ENCODE measurements at regions not wholly inside any gene's neighbourhood (a gene's known extent, or its start where the extent isn't known, plus 50 kb on each side); places are given as distances from the start of the nearest gene placed in this dataset.

DNA sequence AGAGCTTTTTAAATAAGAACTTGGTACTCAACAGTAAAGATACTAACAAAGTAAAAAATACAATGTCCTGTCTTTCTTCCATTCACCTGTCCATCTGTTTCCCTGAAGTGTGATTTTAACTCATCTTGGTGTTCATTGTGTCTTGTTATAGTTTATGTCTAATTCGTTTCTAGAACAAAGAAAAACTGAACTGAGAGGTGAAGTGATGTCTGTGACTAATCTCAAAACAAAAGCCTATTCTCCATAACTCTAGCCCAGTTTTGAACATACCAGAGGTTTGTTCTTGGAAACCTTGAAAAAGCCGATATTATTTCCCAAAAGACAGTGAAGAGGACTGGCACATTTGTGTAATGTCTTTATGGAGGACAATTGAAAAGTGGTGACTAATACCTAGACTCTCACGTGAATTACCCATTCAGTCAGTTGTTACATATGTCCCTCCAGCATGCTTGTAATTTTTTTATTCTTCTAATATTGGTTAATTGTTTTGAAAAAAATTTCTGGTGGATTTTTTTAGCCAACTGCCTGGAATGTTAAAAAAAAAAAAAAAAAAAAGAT lies 725.8 kb downstream of the SATB2 start:
- TF ChIP-seq, protein P1, sequence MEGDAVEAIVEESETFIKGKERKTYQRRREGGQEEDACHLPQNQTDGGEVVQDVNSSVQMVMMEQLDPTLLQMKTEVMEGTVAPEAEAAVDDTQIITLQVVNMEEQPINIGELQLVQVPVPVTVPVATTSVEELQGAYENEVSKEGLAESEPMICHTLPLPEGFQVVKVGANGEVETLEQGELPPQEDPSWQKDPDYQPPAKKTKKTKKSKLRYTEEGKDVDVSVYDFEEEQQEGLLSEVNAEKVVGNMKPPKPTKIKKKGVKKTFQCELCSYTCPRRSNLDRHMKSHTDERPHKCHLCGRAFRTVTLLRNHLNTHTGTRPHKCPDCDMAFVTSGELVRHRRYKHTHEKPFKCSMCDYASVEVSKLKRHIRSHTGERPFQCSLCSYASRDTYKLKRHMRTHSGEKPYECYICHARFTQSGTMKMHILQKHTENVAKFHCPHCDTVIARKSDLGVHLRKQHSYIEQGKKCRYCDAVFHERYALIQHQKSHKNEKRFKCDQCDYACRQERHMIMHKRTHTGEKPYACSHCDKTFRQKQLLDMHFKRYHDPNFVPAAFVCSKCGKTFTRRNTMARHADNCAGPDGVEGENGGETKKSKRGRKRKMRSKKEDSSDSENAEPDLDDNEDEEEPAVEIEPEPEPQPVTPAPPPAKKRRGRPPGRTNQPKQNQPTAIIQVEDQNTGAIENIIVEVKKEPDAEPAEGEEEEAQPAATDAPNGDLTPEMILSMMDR (conservative IDR thresholded peaks at IDR 0.05; ENCODE audit: low read depth, low read length), result no peak
- no peak for DNase-seq (ENCODE audit: low read depth)
- no peak overlapping the region for H3K4me3 ChIP-seq (ENCODE audit: low read length)

DNA sequence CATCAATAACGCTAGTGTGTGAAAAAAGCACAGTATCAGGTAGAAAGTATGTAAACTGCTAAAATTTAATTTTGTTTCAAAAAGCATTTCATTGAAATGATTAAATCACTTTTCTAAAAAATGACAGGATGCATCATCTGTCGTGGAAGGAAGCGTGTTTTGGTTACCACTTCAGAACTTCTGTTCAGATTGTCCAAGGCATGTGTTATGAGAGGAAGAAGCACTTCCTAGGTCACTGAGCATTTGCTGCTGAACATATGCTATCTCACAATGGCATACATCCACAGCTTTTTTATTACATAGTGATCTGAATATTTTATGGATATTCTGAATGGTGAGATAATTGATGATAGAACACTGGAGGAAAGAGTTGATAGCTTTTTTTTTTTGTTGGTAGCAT lies 737.5 kb downstream of the SATB2 start:
- no peak overlapping the region for H3K4me3 ChIP-seq (ENCODE audit: low read length)
- no peak for DNase-seq (ENCODE audit: low read depth)
- TF ChIP-seq, protein P1 (conservative IDR thresholded peaks at IDR 0.05; ENCODE audit: low read depth, low read length), result no peak

DNA sequence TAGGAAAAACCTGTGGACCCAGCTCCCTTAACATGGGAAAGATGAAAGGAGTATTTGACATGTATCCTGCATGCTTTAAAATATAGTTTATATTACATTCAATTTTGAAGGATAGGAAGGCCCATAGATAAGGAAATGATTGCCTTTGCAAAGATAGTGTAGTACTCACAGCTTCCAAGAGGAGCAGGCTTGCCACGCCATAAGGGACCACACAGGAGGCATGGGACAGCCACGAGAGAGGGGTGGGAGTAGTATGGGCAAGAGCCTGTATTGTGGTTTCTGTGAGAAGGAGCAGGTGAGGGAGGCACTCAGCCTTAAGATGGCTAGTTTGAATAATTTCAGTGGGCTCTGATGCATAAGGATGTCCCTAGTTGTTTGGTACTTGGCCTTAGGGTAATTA lies 740.3 kb downstream of the SATB2 start:
- TF ChIP-seq, protein P1 (conservative IDR thresholded peaks at IDR 0.05; ENCODE audit: low read depth, low read length), result no peak
- H3K4me3 ChIP-seq (ENCODE audit: low read length), result no peak overlapping the region
- no peak for DNase-seq (ENCODE audit: low read depth)

DNA sequence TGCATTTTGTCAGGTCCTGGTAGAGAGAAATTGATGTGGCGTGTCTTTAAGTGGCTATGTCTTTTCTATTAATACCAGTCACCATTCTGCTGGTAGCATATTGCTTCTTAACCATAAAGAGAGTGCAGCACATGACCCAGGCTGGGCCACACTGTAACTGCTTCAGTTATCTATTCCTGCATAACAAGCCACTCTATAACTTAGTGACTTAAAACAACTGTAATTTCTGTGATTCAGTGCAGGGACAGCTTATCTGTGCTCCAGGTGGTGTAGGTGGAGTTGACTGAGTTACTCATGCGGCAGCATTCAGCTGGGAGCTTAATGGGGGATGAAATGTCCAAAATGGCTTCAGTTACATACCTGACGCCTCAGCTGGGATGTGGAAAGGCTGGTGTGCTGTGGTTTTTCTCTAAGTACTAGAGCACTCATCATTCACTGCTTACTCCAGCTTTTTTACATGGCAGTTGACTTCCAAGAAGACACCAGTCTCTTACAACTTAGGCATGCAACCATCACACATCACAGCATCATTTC lies 742.4 kb downstream of the SATB2 start:
- DNase-seq (ENCODE audit: low read depth), result no peak
- TF ChIP-seq, protein P1 (conservative IDR thresholded peaks at IDR 0.05; ENCODE audit: low read depth, low read length), result no peak
- H3K4me3 ChIP-seq (ENCODE audit: low read length), result no peak overlapping the region

DNA sequence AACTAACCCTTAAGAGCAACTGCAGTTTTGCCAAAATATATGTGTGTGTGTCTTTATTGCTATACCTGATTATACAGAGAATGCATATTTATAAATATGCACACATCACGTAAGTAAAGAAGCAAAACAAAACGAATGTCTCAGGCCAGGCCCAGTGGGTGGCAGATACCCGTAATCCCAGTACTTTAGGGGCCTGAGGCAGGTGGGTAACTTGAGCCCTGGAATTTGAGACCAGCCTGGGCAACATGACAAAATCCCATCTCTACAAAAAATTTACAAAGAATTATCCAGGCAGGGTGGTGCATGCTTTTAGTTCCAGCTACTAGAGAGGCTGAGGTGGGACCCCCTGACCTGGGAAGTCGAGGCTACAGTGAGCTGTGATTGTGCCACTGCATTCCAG lies 745.3 kb downstream of the SATB2 start:
- H3K4me3 ChIP-seq (ENCODE audit: low read length), result no peak overlapping the region
- DNase-seq (ENCODE audit: low read depth), result no peak
- TF ChIP-seq, protein P1 (conservative IDR thresholded peaks at IDR 0.05; ENCODE audit: low read depth, low read length), result no peak

DNA sequence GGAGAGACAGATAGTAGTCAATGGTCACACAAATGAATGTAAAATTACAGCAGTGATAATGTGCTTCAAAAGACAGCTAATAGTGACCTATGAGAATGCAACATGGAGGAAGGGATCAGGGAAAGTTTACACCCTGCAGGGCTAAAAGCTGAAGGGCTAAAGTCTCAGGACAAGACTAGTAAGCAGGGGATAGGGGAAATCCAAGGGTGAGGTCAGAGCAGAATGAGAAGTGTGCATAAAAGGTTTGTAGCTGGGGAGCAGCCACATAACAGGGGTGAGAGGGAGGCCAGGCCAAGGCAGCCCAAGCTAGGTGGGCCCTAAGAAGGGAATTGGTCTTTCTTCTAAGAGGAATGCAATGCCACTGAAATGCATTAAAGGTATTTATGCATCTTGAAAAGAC lies 746.3 kb downstream of the SATB2 start:
- TF ChIP-seq, protein P1 (conservative IDR thresholded peaks at IDR 0.05; ENCODE audit: low read depth, low read length), result no peak
- no peak overlapping the region for H3K4me3 ChIP-seq (ENCODE audit: low read length)
- no peak for DNase-seq (ENCODE audit: low read depth)

DNA sequence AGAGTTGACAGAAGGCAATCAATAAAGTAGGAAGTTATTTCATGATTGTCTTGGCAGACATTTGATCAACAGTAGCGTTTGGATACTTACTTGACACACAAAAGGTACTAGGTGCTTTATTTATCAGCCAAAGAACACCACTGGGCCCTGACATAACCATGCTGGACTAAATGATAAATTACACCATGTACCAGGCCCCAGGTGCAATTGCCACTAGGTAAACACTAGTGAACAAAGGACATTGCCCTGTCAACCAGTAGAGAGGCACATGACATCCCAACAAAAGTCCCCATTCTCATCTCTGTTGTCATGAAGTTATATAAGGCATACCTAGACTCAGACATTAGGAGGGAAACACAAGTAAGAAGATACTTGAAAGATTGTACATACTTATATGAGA lies 747.2 kb downstream of the SATB2 start:
- H3K4me3 ChIP-seq (ENCODE audit: low read length), result no peak overlapping the region
- no peak for DNase-seq (ENCODE audit: low read depth)
- TF ChIP-seq, protein P1 (conservative IDR thresholded peaks at IDR 0.05; ENCODE audit: low read depth, low read length), result no peak

Measured in retinal pigment epithelial cell (primary cell).